A673 (cell line): ENCODE measurements at regions not wholly inside any gene's neighbourhood (a gene's known extent, or its start where the extent isn't known, plus 50 kb on each side); places are given as distances from the start of the nearest gene placed in this dataset.

Source experiments
- CTCF ChIP-seq: fragments of 300-800, 200-600 bp; sonication (generic); conservative IDR thresholded peaks from 2 replicates; pipeline ENCODE4 v1.5.1; 2017; ENCODE audit warnings: low read depth, mild to moderate bottlenecking, antibody characterized with exemption, low read length, moderate library complexity, mixed read lengths
- EZH2 ChIP-seq: fragments of 200-600 bp; sonication (generic); IDR thresholded peaks from 2 replicates; pipeline ENCODE4 v1.6.1; 2017; ENCODE audit warnings: borderline replicate concordance, low read depth, mild to moderate bottlenecking, mixed read lengths, antibody characterized with exemption, low read length; ENCODE audit not compliant: poor library complexity, severe bottlenecking

GRCh38 chr3:30357897-30358296 lies 248.5 kb upstream of the TGFBR2 start:
- TF ChIP-seq CTCF (no peak), EZH2 (no peak)
